IMR-90 (cell line): ENCODE measurements at regions not wholly inside any gene's neighbourhood (a gene's known extent, or its start where the extent isn't known, plus 50 kb on each side); places are given as distances from the start of the nearest gene placed in this dataset.

ENCODE experiments used
- ATAC-seq: fragments of 200-7000 bp; cut with Tn5 transposase; 2 replicates; pipeline ENCODE4 v1.9.1; 2020; ENCODE audit warnings: low read depth, mild to moderate bottlenecking, moderate library complexity
- BruUV-seq: library from RNA; stranded (reverse); fragments of 400-500 nt; replicated peaks from 2 replicates; lab custom pipeline; 2021; lab: Mats Ljungman, UMichigan
- CTCF ChIA-PET: fragments of 300-600 bp; formaldehyde crosslinking; extraction: SDS; loops from one replicate; lab custom pipeline; 2021; ENCODE audit warnings: antibody characterized with exemption; lab: Yijun Ruan, JAX
- POLR2A ChIA-PET: fragments of 300-600 bp; sonication (Branson Sonifier 250); formaldehyde crosslinking; loops from one replicate; lab custom pipeline; 2022; ENCODE audit warnings: antibody characterized with exemption; ENCODE audit not compliant: unreplicated experiment; lab: Charles Lee
- DNase-seq: peaks from one replicate; pipeline ENCODE4 v3.0.0; 2013
- H2AFZ ChIP-seq: replicated peaks from 2 replicates; pipeline ENCODE3; 2013; ENCODE audit warnings: low read length, mild to moderate bottlenecking; ENCODE audit not compliant: poor library complexity
- H2AK5ac ChIP-seq: 2 replicates; pipeline ENCODE4 v1.6.1; 2013; ENCODE audit warnings: low read depth, low read length, inconsistent platforms
- H2AK9ac ChIP-seq: replicated peaks from 2 replicates; pipeline ENCODE3; 2013; ENCODE audit warnings: mild to moderate bottlenecking, low read depth, low read length, moderate library complexity; ENCODE audit not compliant: poor library complexity
- H2BK120ac ChIP-seq: 2 replicates; pipeline ENCODE4 v1.6.1; 2013; ENCODE audit warnings: low read depth, low read length, inconsistent platforms
- H2BK15ac ChIP-seq: 3 replicates; pipeline ENCODE4 v1.6.1; 2013; ENCODE audit warnings: low read depth, low read length, inconsistent platforms
- H2BK20ac ChIP-seq: 2 replicates; pipeline ENCODE4 v1.6.1; 2013; ENCODE audit warnings: low read depth, mild to moderate bottlenecking, inconsistent platforms, low read length, moderate library complexity
- H2BK5ac ChIP-seq: 2 replicates; pipeline ENCODE4 v1.6.1; 2013; ENCODE audit warnings: mild to moderate bottlenecking, low read depth, low read length, inconsistent platforms; ENCODE audit not compliant: poor library complexity, severe bottlenecking
- H3K14ac ChIP-seq: replicated peaks from 2 replicates; pipeline ENCODE4 v1.6.1; 2013; ENCODE audit warnings: low read depth, low read length, inconsistent platforms
- H3K18ac ChIP-seq: 2 replicates; pipeline ENCODE4 v1.6.1; 2013; ENCODE audit warnings: low read depth, low read length, control low read depth
- H3K23ac ChIP-seq: 2 replicates; pipeline ENCODE4 v1.6.1; 2013; ENCODE audit warnings: low read depth, low read length, inconsistent platforms
- H3K27ac ChIP-seq: 2 replicates; pipeline ENCODE4 v1.5.1; 2013; ENCODE audit warnings: mild to moderate bottlenecking, control low read depth, low read length; ENCODE audit not compliant: insufficient read depth
- H3K27me3 ChIP-seq: 2 replicates; pipeline ENCODE4 v1.6.1; 2013; ENCODE audit warnings: low read length; ENCODE audit not compliant: control insufficient read depth, insufficient read depth
- H3K36me3 ChIP-seq: 2 replicates; pipeline ENCODE4 v1.6.1; 2013; ENCODE audit warnings: low read length, mixed read lengths; ENCODE audit not compliant: control insufficient read depth, insufficient read depth
- H3K4ac ChIP-seq: 2 replicates; pipeline ENCODE4 v1.6.1; 2013; ENCODE audit warnings: low read depth, low read length, inconsistent platforms
- H3K4me1 ChIP-seq: 2 replicates; pipeline ENCODE4 v1.6.1; 2013; ENCODE audit warnings: low read length, mixed read lengths; ENCODE audit not compliant: control insufficient read depth, insufficient read depth
- H3K4me2 ChIP-seq: 2 replicates; pipeline ENCODE4 v1.6.1; 2013; ENCODE audit warnings: low read depth, mild to moderate bottlenecking, control low read depth, low read length, moderate library complexity
- H3K4me3 ChIP-seq: 2 replicates; pipeline ENCODE4 v1.5.1; 2013; ENCODE audit warnings: low read depth, mild to moderate bottlenecking, control low read depth, low read length, moderate library complexity; ENCODE audit not compliant: insufficient read depth
- H3K56ac ChIP-seq: 2 replicates; pipeline ENCODE4 v1.6.1; 2013; ENCODE audit warnings: low read length, inconsistent platforms; ENCODE audit not compliant: insufficient read depth; ENCODE audit errors: extremely low read depth
- H3K79me1 ChIP-seq, 2 experiments: 2 replicates each; pipeline ENCODE4 v1.6.1; 2013; ENCODE audit warnings: low read length in 2 of 2, inconsistent platforms in 1 of 2, low read depth in 1 of 2
- H3K9ac ChIP-seq: 2 replicates; pipeline ENCODE4 v1.6.1; 2013; ENCODE audit warnings: low read depth, low read length, control low read depth
- H3K9me1 ChIP-seq: 2 replicates; pipeline ENCODE4 v1.6.1; 2013; ENCODE audit warnings: low read length, inconsistent platforms; ENCODE audit not compliant: insufficient read depth
- H3K9me3 ChIP-seq: 2 replicates; pipeline ENCODE4 v1.6.1; 2013; ENCODE audit warnings: low read length; ENCODE audit not compliant: control insufficient read depth, insufficient read depth
- H4K20me1 ChIP-seq: 2 replicates; pipeline ENCODE4 v1.6.1; 2013; ENCODE audit warnings: low read length, inconsistent platforms; ENCODE audit not compliant: insufficient read depth
- H4K5ac ChIP-seq: 2 replicates; pipeline ENCODE4 v1.6.1; 2013; ENCODE audit warnings: mild to moderate bottlenecking, low read depth, low read length, control low read depth
- H4K8ac ChIP-seq, 2 experiments: 2 replicates each; pipeline ENCODE4 v1.6.1; 2013; ENCODE audit warnings: low read depth in 2 of 2, low read length in 2 of 2, control low read depth in 1 of 2, inconsistent platforms in 1 of 2
- H4K91ac ChIP-seq: 2 replicates; pipeline ENCODE4 v1.6.1; 2013; ENCODE audit warnings: low read depth, low read length, inconsistent platforms; ENCODE audit not compliant: insufficient read depth
- BHLHE40 ChIP-seq: fragments of 150-350 bp; IDR thresholded peaks from 2 replicates; pipeline ENCODE4 v1.6.1; 2016; ENCODE audit warnings: mild to moderate bottlenecking, low read depth, low read length
- CEBPB ChIP-seq: IDR thresholded peaks from 2 replicates; pipeline ENCODE4 v1.6.1; 2012; ENCODE audit warnings: low read depth, low read length, improper control_type of control experiment
- CHD1 ChIP-seq: IDR thresholded peaks from 2 replicates; pipeline ENCODE4 v1.6.1; 2012; ENCODE audit warnings: low read depth, low read length, improper control_type of control experiment
- CTCF ChIP-seq: conservative IDR thresholded peaks from 2 replicates; pipeline ENCODE4 v1.5.1; 2012; ENCODE audit warnings: mild to moderate bottlenecking, low read depth, low read length, improper control_type of control experiment
- ELK1 ChIP-seq: fragments of 150-350 bp; IDR thresholded peaks from 2 replicates; pipeline ENCODE4 v1.6.1; 2016; ENCODE audit warnings: low read depth, mild to moderate bottlenecking, low read length, moderate library complexity, borderline replicate concordance
- FOS ChIP-seq: fragments of 150-350 bp; IDR thresholded peaks from 2 replicates; pipeline ENCODE4 v1.6.1; 2016; ENCODE audit warnings: low read depth, low read length
- MAFK ChIP-seq: IDR thresholded peaks from 2 replicates; pipeline ENCODE4 v1.6.1; 2012; ENCODE audit warnings: low read depth, low read length, improper control_type of control experiment
- MAZ ChIP-seq: IDR thresholded peaks from 2 replicates; pipeline ENCODE4 v1.6.1; 2012; ENCODE audit warnings: low read depth, mild to moderate bottlenecking, low read length, improper control_type of control experiment, moderate library complexity, borderline replicate concordance
- MXI1 ChIP-seq: IDR thresholded peaks from 2 replicates; pipeline ENCODE4 v1.6.1; 2012; ENCODE audit warnings: low read depth, mild to moderate bottlenecking, low read length, moderate library complexity, borderline replicate concordance
- NFE2L2 ChIP-seq: fragments of 150-350 bp; IDR thresholded peaks from 2 replicates; pipeline ENCODE4 v1.6.1; 2016; ENCODE audit warnings: low read depth, mild to moderate bottlenecking, low read length
- POLR2A ChIP-seq: IDR thresholded peaks from 2 replicates; pipeline ENCODE4 v1.6.1; 2012; ENCODE audit warnings: mild to moderate bottlenecking, low read depth, low read length
- RAD21 ChIP-seq: IDR thresholded peaks from 2 replicates; pipeline ENCODE4 v1.6.1; 2012; ENCODE audit warnings: low read length, improper control_type of control experiment
- RCOR1 ChIP-seq: IDR thresholded peaks from 2 replicates; pipeline ENCODE4 v1.6.1; 2012; ENCODE audit warnings: mild to moderate bottlenecking, low read length, improper control_type of control experiment; ENCODE audit not compliant: insufficient replicate concordance
- RFX5 ChIP-seq: IDR thresholded peaks from 2 replicates; pipeline ENCODE4 v1.8.0; 2012; ENCODE audit warnings: low read depth, mild to moderate bottlenecking, low read length, moderate library complexity
- SMC3 ChIP-seq: fragments of 150-350 bp; IDR thresholded peaks from 2 replicates; pipeline ENCODE4 v1.6.1; 2016; ENCODE audit warnings: low read depth, mild to moderate bottlenecking, antibody characterized with exemption, low read length, moderate library complexity
- USF2 ChIP-seq: fragments of 150-350 bp; IDR thresholded peaks from 2 replicates; pipeline ENCODE4 v1.6.1; 2017; ENCODE audit warnings: mild to moderate bottlenecking, antibody characterized with exemption, low read length, low read depth
- WGBS, 2 experiments: methylation state at CpG; one replicate each; pipeline versions ENCODE4 v1.1.5 to v1.1.7; 2013; ENCODE audit warnings: missing lambda C conversion rate in 2 of 2; ENCODE audit not compliant: insufficient read length in 1 of 2; ENCODE audit errors: extremely low coverage in 2 of 2; 5-methylcytosine and 5-hydroxymethylcytosine counted together
- dilution Hi-C: fragments of 300-500 bp; cut with HindIII; formaldehyde crosslinking; loops from one replicate; pipeline ENCODE4 v1.14.3; 2018; ENCODE audit warnings: low sequenced_read_pairs; ENCODE audit not compliant: unreplicated experiment
- in situ Hi-C: fragments of 300-500 bp; cut with MboI; formaldehyde crosslinking; loops from 3 replicates; pipeline ENCODE4 v1.14.3; 2019; ENCODE audit warnings: low sequenced_read_pairs, inconsistent platforms, mixed read lengths
- intact Hi-C: fragments of 100-400 bp; cut with micrococcal nuclease; formaldehyde crosslinking; loops from 2 replicates; pipeline ENCODE4 v1.10.0; 2022

- Histone ChIP-seq H3K9me3 (peaks cover 43% of the 10 kb centered on the region), H3K18ac (no peak overlapping the region), H2AK5ac (no peak overlapping the region), H2AFZ (no peak overlapping the region), H3K14ac (no peak overlapping the region), H3K9me1 (no peaks in the 10 kb centered on the region), H3K9ac (no peak overlapping the region), H4K91ac (no peak overlapping the region), H3K4me1 (no peaks in the 10 kb centered on the region), H2BK120ac (no peak overlapping the region), H2BK15ac (no peak overlapping the region), H3K4ac (no peak overlapping the region), H3K27ac (no peak overlapping the region), H3K56ac (no peak overlapping the region), H4K5ac (no peak overlapping the region), H3K36me3 (no peaks in the 10 kb centered on the region), H2BK20ac (no peak overlapping the region), H4K20me1 (no peaks in the 10 kb centered on the region), H3K4me2 (no peak overlapping the region), H3K4me3 (no peak overlapping the region), H2BK5ac (no peak overlapping the region), H2AK9ac (no peak overlapping the region), H3K79me1 (no peaks in the 10 kb centered on the region), H4K8ac (no peak overlapping the region), H3K23ac (no peak overlapping the region), H3K27me3 (no peaks in the 10 kb centered on the region)
- in situ Hi-C loops (no loop called here), dilution Hi-C loops (no loop called here), intact Hi-C loops (no loop called here)
- POLR2A ChIA-PET, result no interaction called here
- no TSS peak for BruUV-seq
- ATAC-seq (no peak), DNase-seq (no peak)
- 80% methylated on average over 12 of the region's 19 CpGs; no CpG with 5 or more reads in 1 of the 2 experiments for WGBS, 2 experiments
- TF ChIP-seq RAD21, result no peak
- no peak for TF ChIP-seq USF2
- no peak for TF ChIP-seq MAZ
- TF ChIP-seq CTCF, result no peak
- TF ChIP-seq RFX5, result no peak
- TF ChIP-seq POLR2A, result no peak
- TF ChIP-seq NFE2L2, result no peak
- no peak for TF ChIP-seq SMC3
- TF ChIP-seq CEBPB, result no peak
- no peak for TF ChIP-seq MAFK
- no peak for TF ChIP-seq MXI1
- no peak for TF ChIP-seq BHLHE40
- TF ChIP-seq CHD1, result no peak
- TF ChIP-seq RCOR1, result no peak
- no peak for TF ChIP-seq FOS
- no peak for TF ChIP-seq ELK1
- CTCF ChIA-PET, result no interaction called here
Measured at GRCh38 chr13:111557921-111558699, 237.7 kb downstream of the TEX29 start.
